Astrocyte (in vitro differentiated cells and primary cell): ENCODE measurements at regions not wholly inside any gene's neighbourhood (a gene's known extent, or its start where the extent isn't known, plus 50 kb on each side); places are given as distances from the start of the nearest gene placed in this dataset.

Source experiments
- CTCF ChIP-seq: IDR thresholded peaks from 2 replicates; pipeline ENCODE4 v1.5.1; 2011; ENCODE audit warnings: low read depth, mild to moderate bottlenecking, inconsistent platforms, low read length, moderate library complexity; ENCODE audit not compliant: insufficient read depth
- EZH2 ChIP-seq: IDR thresholded peaks from 2 replicates; pipeline ENCODE4 v1.6.1; 2012; ENCODE audit warnings: mild to moderate bottlenecking, low read length, inconsistent platforms; ENCODE audit not compliant: insufficient read depth

- no peak for TF ChIP-seq EZH2
- no peak for TF ChIP-seq CTCF
Observed at GRCh38 chr7:37598824-37599223, 84.7 kb upstream of the GPR141 start.
